ENCODE measurements at regions not wholly inside any gene's neighbourhood (a gene's known extent, or its start where the extent isn't known, plus 50 kb on each side); places are given as distances from the start of the nearest gene placed in this dataset.

GRCh38 chr15:66941108-66941711, 124.2 kb upstream of the SMAD3 start:
- no peak for TF ChIP-seq EZH2 (IDR thresholded peaks at IDR 0.05; ENCODE audit: low read depth, unreplicated experiment)
- no peak for TF ChIP-seq CTCF (conservative IDR thresholded peaks at IDR 0.05; ENCODE audit: low read depth in 2 of 2)
- no peak for TF ChIP-seq POLR2AphosphoS5 (IDR thresholded peaks at IDR 0.05; ENCODE audit: low read depth)

Measured in GM23338 (cell line).